ENCODE measurements at regions not wholly inside any gene's neighbourhood (a gene's known extent, or its start where the extent isn't known, plus 50 kb on each side); places are given as distances from the start of the nearest gene placed in this dataset.
"Not testable (repeated sequence)": the region's sequence is repeated elsewhere in the genome, so short reads cannot be mapped to it uniquely, and the experiment has no call there.

DNA sequence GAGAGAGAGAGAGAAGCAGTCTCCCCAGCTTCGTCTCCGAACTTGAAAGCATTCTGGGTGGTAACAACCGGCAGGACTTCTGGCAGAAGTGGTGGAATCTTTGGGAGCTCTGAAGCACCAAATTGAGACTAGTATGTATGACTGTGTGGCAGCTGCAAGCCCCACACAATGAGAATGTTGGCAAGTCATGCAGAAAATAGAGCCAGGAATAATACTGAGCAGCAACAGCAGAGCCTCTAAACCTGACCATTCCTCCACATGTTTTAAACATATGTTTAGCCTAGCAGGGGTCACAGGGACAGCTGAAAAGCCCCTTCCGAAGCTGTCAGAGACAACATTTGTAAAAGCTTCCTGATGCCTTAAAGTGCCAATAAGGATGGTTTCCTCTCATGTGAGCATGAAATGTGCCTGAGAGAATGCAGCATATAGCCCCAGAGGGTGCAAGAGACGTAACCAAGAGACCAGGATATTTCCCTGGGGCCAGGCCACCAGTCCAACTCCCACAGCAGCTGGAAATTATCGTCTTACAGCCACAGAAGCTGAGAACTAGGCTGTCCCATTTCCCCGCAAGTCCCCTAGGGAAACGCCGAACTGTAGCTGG is 178.6 kb upstream of the CCDC54 start:
- peak; percentile 31 for DNase-seq (ENCODE audit: low spot score)
- in situ Hi-C loops (cut with HindIII; ENCODE audit: low sequenced_read_pairs), result no loop called here

DNA sequence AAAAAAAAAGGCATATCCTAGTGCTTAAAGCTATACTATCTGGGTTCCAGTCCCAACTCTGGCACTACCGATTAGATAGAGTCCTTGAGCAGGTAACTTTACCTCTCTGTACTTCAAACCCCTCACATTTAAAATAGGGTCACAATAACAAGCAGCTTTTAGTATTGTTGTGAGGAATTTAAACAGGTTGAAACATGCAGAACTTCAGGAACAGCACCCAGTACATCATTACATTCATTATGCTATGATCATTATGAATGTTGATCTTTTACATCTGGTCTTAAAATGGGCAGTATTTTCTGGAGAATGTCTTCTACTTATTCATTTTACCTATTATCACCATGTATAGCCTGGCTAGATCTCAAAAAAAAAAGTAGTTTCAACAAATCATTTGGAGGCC is 176.1 kb upstream of the CCDC54 start:
- no peak for DNase-seq (ENCODE audit: low spot score)
- in situ Hi-C loops (cut with HindIII; ENCODE audit: low sequenced_read_pairs), result no loop called here

DNA sequence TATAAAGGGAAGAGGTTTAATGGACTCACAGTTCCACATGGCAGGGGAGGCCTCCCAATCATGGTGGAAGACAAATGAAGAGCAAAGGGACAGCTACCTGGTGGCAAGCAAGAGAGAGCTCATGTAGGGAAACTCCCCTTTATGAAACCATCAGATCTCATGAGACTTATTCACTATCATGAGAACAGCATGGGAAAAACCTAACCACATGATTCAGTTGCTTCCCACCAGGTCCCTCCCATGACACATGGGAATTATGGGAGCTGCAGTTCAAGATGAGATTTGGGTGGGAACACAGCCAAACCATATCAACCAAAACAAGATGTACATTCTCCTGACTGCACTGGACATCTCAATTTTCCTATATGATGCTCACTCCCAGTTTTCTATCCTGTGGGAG is 174.4 kb upstream of the CCDC54 start:
- DNase-seq (ENCODE audit: low spot score); in situ Hi-C loops (cut with HindIII; ENCODE audit: low sequenced_read_pairs): not testable (repeated sequence)

DNA sequence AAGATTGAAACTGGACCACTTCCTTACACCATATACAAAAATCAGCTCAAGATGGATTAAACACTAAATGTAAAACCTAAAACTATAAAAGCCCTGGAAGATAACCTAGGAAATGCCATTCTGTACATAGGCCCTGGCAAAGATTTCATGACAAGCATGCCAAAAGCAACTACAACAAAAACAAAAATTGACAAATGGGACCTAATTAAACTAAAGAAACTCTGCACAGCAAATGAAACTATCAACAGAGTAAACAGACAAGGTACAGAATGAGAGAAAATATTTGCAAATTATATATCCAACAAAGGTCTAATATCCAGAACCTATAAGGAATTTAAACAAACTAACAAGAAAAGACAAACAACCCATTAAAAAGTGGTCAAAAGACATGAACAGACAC is 173.1 kb upstream of the CCDC54 start:
- in situ Hi-C loops (cut with HindIII; ENCODE audit: low sequenced_read_pairs), result no loop called here
- no peak for DNase-seq (ENCODE audit: low spot score)

DNA sequence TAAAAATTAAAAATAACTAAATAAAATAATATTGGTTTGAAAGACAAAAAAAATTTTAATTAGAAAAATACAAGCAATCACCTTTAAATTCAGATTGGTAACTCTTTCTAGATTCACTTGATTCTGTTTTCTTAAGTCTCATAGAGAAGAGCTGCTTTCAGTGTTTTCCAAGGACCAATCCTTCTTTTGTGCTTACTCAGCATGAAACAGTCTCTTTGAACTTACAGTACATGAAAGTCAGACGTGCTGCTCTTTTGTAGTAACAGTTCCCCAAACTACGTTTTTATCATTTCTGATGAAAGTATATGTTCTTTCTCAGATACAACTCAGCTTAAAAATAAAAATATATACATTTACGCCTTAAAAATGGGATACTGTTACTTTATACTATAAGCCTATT is 171.9 kb upstream of the CCDC54 start:
- in situ Hi-C loops (cut with HindIII; ENCODE audit: low sequenced_read_pairs), result no loop called here
- DNase-seq (ENCODE audit: low spot score), result no peak

DNA sequence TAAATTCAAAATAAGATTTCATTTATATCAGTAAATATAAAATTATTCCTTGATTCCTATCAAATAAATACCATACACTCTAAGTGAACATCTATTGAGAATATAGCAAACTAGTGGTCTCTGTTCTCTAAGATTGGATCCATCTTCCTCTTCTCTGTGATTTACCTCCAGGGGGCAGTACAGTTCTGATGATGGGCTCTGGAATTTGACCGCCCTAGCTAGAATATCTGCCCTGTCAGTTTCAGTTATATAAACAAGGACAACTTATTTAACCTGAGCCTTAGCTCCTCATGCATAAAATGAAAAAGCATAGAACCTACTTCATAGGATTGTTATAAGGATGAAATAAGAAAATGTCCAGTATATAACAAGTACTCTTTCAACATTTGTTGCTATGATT is 171.1 kb upstream of the CCDC54 start:
- DNase-seq (ENCODE audit: low spot score), result no peak
- in situ Hi-C loops (cut with HindIII; ENCODE audit: low sequenced_read_pairs), result no loop called here

DNA sequence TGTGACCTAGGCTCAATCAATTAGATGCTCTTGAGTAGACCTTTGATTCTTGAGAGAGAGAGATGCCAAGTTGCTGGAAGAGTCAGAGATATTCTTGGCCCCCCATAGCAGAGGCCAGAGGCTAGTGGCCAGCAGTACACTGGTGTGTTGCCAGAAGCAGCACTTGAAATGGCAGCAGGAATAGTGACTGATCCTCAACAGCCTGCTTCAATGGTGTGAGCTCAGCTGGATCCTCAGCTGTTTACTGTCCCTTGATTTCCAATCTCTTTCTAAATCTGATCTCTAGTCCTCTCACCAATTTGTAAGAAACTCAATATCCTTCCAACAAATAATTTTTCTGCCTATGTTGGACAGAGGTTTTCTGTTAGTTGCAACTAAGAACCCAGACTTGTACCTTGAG is 170.3 kb upstream of the CCDC54 start:
- in situ Hi-C loops (cut with HindIII; ENCODE audit: low sequenced_read_pairs), result no loop called here
- DNase-seq (ENCODE audit: low spot score), result no peak

DNA sequence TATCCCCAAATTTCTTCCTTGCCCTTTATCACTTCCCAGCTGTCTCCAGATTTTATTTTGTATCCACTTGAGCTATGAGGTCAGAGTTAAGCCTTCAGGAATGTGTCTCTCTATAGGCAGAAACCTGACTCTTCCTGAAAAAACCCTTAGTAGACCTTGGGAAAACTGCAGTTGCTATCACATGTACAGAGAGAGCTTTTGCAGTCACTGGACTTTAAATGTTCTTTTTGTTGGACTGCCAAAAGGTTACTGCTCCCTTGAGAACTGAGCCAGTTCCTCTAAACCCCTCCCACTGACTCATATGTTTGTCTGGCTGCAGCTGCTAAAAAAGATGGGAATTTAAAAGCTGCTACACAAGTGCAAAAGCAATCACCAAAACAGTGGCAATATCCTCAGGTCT is 169.1 kb upstream of the CCDC54 start:
- DNase-seq (ENCODE audit: low spot score), result peak; percentile 35
- in situ Hi-C loops (cut with HindIII; ENCODE audit: low sequenced_read_pairs), result no loop called here

DNA sequence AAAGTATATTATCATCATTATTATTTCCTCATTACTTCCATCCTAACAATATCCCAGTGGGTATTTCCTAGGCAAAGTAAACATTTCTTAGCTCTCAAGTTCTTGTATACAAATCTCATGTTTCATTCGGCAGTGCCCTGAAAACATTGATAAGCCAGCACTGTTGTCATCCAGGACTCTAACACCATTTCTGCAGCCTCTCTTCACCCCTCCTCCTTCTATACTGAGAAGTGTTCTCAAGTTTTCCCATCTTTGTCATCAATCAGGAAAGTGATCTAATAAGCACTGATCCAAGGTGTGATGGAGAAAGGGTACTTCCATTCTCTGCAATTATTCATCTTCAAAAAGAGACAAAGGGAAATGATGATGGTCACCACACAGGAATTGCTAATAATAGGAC is 168.4 kb upstream of the CCDC54 start:
- in situ Hi-C loops (cut with HindIII; ENCODE audit: low sequenced_read_pairs), result no loop called here
- DNase-seq (ENCODE audit: low spot score), result no peak

DNA sequence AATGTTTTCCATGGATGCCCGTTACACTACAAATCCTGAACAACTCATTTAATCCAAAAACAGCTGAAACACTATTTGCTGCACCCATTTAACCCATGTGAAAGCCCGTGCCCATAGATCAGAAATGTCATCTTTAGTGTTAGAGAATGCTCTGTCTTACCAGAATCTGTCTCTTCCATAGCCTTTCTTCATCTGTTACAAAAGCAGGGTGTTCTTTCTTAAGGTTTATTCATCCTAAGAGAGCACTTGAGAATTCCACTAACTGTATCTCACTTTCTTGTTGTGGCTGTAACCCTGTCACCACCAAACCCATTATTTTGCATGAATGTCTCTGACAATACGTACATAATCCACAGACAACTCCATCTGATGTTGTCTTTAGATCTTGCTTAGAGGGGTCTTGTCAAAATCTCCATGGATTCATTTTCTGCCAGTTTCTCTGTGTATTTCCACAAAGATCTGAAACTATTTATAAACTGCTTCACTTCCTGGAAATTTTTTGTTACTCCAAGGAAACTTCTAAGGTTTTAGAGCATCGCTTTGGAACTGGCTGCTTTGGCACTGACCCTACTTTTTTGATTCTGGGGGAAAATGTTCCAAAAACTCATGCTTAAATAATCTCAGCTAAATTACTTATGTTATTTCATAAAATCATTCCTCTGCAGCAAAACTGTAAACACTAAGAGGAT is 167.8 kb upstream of the CCDC54 start:
- in situ Hi-C loops (cut with HindIII; ENCODE audit: low sequenced_read_pairs), result no loop called here
- no peak for DNase-seq (ENCODE audit: low spot score)

DNA sequence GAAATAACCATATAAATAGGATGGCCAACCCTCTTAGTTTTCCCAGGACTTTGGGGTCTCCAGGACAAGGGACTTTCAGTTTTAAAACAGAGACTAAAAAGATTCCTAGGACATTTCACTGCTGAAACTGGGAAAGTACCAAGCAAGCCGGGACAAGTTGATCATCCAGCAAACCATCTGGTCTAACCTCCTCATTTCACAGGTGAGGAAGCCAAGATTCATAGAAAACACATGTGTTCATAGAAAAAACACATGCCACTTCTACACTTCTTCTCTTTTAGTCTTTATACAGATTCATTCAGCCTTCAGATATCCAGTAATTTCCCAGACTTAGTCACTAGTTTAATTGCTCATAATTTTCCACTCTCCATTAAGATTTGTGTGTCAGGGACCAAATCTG is 165.6 kb upstream of the CCDC54 start:
- DNase-seq (ENCODE audit: low spot score), result no peak
- in situ Hi-C loops (cut with HindIII; ENCODE audit: low sequenced_read_pairs), result no loop called here

DNA sequence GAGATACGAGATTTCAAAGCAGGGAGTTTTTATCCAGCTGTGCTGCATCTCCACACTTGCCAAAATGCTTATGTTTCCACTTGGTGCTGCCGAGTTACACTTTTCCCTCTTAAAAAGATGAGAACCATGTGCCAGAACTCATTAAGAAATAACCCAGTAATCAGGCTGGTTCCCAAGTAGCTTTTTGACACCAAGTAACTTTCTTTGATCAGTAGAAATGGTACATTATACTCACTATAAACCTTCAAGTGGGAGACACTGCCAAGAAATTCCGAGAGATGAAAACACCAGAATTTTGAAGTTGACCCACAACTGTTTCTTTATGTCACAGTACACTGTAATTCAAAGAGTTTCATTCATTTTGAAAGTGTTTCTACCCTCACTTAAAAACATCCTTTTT is 164.6 kb upstream of the CCDC54 start:
- no peak for DNase-seq (ENCODE audit: low spot score)

DNA sequence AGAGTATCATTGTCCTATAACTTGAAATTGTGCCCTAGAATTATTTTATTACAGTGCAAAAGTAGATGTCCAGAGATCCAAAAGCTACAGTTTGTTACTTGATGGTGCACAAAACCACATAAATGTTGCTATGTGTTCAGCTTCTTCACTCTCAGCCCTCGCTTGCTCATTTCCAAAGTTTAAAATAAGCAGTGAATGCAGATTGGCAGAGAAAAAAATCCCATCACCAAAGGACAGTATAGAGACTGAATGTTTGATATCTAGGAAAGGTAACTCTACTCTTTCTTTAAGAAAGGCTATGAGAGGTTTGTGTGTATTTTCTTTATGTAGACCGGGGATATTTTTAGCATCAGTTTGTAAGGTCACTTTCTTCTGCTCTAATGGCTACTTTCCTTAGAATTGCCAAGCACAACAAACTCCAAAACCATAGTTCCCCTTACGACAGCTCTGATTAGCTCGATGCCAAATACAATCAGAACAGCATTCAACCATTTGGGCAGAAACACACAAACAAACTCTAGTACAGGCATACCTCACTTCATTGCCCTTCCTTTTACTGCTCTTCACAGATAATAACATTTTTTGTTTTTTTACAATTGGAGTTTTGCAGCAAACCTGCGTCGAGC is 164.1 kb upstream of the CCDC54 start:
- in situ Hi-C loops (cut with HindIII; ENCODE audit: low sequenced_read_pairs), result no loop called here

More for the DNA sequence above, 164.6 kb upstream of the CCDC54 start:
- in situ Hi-C loops (cut with HindIII; ENCODE audit: low sequenced_read_pairs), result no loop called here

DNA sequence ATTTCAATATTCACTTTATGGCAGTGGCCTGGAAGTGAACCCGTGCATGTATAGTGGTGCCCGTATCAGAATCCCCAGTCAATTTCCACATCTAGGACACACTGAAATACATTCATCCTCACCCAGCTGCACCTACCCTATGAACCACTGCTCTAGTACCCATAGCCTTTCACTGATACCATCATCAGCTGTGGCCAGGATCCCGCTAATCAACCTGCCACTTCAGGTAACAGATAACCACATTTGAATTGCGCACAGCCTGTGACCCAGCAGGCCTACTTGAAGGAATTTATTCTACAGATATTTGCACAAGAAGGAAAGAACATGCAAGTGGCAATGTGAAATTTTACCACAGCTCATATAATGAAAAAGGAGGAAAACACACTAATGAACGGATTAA is 161.0 kb upstream of the CCDC54 start:
- in situ Hi-C loops (cut with HindIII; ENCODE audit: low sequenced_read_pairs), result no loop called here
- DNase-seq (ENCODE audit: low spot score), result no peak

More for the DNA sequence above, 164.1 kb upstream of the CCDC54 start:
- no peak for DNase-seq (ENCODE audit: low spot score)

DNA sequence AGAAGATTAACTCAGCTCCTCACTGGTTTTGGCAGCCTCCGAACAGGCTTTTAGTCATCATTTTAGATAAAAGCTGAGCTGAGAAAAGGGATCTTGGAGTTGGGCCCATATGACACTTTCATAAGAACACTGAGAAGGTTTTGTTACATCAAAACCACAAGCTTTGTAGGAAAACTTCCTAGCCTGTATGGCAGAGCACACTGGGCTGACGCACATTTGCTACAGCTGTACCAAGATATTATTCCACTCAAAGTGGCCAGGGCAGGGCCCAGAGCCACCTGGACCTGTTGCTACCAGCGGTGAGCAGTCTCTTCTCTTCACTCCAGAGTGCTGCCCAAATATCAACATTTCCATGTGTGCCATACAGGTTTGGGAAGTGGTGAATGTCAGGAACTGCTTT is 160.5 kb upstream of the CCDC54 start:
- in situ Hi-C loops (cut with HindIII; ENCODE audit: low sequenced_read_pairs), result no loop called here
- DNase-seq (ENCODE audit: low spot score), result no peak

DNA sequence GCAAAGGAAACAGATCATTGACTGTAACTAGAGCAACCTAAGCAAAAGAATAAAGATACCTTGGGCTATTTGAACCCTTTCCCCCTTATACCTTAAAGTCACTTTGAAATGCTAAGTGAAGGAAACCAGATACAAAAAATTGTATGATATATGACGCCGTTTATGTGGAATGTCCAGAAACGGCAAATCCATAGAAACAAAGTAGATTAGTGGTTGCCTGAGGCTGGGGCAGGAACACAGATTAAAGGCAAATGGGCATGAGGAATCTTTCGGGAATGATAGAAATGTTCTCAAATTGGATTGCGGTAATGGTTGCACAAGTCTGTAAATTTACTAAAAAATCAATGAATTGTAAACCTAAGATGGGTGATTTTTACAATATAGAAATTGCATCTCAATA is 160.1 kb upstream of the CCDC54 start:
- in situ Hi-C loops (cut with HindIII; ENCODE audit: low sequenced_read_pairs), result no loop called here
- DNase-seq (ENCODE audit: low spot score), result no peak

DNA sequence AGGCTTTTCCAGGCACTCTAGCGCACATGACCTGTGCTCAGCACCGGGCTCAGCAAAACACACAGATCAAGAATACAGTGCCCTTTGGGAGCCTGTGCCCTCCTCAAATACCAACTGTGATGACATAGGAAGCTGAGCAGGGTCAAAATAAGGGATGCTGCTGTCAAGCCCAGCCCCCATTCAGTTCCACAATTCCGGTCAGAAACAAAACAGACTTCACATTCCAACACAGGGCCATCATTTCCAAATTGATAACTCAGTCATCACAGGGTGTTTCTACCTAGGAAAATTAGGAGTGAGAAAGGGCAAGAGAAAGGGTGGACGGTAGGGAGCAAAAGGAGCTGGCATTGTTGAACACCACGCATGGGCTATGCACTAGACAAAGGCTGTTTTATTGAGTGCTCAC is 158.4 kb upstream of the CCDC54 start:
- in situ Hi-C loops (cut with HindIII; ENCODE audit: low sequenced_read_pairs), result no loop called here
- no peak for DNase-seq (ENCODE audit: low spot score)

DNA sequence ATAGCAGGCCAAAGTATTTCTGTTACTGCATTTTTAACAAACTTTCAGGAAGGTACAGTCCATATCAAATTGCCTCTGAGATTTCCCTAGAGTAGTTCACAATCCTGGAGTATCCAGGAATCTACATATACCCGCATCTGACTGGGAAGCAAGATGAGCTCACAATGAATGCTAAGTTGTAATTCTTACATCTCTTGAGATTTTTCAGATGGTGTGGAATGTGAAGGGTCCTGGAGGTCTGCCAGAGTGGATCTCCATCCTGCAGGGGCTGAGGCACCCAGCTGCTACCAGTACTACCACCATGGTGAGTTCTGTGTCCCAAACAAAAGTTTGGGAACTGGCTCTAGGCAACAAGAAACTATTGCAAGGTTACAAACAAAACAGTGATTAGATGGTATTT is 156.7 kb upstream of the CCDC54 start:
- in situ Hi-C loops (cut with HindIII; ENCODE audit: low sequenced_read_pairs), result no loop called here
- no peak for DNase-seq (ENCODE audit: low spot score)

DNA sequence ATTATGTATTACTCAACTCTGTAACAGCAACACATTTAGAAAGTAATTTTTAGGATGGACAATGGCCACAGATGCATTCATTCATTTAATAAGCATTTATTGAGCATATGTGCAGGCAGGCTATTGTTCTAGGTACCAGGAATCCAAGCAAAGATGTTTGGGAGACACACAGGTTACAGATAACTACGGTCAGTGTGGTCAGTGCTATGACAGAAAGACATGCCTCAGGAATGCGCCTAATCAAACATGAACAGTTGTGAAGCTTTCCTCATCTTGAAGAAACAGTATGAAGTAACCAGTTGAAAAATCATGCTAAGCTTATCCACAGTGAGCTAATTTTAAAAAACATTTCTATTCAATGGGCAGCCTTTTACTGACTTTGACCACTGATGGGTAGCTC is 155.4 kb upstream of the CCDC54 start:
- in situ Hi-C loops (cut with HindIII; ENCODE audit: low sequenced_read_pairs), result no loop called here
- no peak for DNase-seq (ENCODE audit: low spot score)

DNA sequence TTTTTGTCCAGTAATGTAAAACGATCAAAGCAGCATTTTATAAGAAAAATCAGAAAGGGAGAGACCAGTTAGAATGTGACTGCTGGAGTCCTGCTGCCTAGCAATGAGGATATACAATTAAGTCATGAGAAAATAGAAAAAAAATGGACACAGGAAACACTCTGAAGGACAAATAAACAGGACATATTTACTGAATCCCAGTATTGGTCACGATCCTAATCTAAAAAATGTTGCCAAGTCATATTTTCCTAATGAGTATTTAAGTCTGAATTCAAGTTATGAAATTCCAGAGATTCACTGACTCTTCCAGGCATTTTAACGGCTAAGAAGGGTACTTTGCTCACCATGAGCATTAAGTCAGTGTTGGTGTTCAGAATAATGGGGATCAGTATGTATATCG is 154.3 kb upstream of the CCDC54 start:
- no peak for DNase-seq (ENCODE audit: low spot score)
- in situ Hi-C loops (cut with HindIII; ENCODE audit: low sequenced_read_pairs), result no loop called here

DNA sequence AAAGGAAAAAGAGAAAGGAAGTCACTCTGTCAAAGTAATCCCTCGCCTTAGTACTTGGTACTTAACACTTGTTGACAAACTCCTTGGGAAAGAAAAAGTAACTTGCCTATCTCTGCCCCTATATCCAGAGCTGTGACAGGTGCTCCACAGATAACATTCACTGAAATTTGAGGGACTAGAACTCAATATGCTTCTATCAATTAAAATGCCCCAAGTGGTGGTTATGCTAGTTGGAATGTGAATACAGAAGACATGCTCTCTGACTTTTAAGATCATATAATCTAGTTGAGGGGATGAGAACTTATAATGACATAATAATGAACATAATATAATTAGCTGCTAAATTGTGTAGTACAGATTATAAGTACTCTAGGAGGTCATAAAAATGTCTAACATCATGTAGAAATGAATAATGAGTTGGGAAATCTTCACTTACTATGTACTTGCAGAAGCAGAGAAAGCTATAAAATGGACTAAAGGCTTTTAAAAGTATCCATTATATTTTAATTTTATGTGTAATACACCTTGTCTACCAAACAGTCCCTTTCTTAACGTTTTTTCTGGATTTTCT is 153.1 kb upstream of the CCDC54 start:
- DNase-seq (ENCODE audit: low spot score), result no peak
- in situ Hi-C loops (cut with HindIII; ENCODE audit: low sequenced_read_pairs), result no loop called here
